HG02840 (cell line): ENCODE measurements at regions not wholly inside any gene's neighbourhood (a gene's known extent, or its start where the extent isn't known, plus 50 kb on each side); places are given as distances from the start of the nearest gene placed in this dataset.

Experiments used
- ATAC-seq: cut with Tn5 transposase; IDR thresholded peaks from one replicate; pipeline ENCODE4 v1.9.1; 2021; ENCODE audit warnings: mild to moderate bottlenecking, moderate library complexity, moderate number of reproducible peaks; ENCODE audit not compliant: unreplicated experiment, low FRiP score

DNA sequence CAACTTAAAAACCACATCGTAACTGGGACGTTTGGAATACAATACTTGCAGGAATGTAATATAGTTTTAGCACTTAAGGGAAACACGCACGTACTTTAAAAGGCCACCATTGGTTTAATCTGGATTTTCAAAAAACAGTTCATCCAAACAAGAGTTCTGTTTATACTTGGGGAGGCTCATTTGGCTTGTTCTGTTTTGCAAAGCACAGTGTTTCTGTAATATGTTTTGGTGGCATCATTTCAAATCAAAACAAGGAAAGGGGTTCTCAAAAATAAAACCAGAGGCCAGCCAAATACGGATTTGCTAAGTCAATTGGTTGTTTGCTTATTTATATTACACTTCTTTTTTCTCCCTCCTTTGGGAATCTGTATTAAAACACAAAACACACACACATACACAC lies 656.1 kb upstream of the SOX9 start:
- ATAC-seq = no peak

DNA sequence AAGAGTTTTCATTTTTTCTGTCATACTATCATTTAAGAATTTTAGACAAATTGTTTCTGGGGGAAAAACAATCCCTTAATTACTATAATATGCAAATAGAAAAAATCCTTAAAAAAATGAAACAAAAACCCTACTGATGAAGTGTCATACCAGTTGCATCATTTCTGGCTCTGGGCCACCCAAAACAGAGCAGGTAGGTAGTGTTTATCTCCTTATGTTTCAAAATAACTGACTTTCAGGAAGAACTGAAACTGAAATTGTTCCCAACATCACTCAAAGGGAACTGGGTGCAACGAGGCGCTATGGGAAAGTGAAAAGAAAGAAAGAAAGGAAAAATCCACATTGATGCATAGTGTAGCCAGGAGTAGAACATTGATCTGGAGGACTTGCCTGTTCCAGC lies 653.1 kb upstream of the SOX9 start:
- ATAC-seq = no peak

DNA sequence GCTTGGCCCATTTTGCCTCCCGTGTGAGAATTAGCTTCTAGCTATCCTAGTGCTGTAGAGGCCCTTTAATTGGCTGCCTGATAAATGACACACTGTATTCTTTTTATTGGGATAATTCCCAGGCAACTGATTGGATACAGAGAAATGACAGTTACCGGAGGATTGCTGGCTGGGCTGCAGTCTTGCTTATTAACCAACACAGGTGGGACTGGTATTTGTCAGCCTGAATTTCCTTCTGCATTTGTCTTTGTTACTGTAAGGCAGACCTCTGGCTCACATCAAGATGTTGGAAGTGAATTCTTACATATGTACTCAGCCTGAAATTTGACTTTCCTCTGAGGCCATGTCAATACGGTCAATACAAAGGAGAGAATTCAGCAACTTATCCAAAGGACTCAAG lies 650.8 kb upstream of the SOX9 start:
- ATAC-seq = no peak

DNA sequence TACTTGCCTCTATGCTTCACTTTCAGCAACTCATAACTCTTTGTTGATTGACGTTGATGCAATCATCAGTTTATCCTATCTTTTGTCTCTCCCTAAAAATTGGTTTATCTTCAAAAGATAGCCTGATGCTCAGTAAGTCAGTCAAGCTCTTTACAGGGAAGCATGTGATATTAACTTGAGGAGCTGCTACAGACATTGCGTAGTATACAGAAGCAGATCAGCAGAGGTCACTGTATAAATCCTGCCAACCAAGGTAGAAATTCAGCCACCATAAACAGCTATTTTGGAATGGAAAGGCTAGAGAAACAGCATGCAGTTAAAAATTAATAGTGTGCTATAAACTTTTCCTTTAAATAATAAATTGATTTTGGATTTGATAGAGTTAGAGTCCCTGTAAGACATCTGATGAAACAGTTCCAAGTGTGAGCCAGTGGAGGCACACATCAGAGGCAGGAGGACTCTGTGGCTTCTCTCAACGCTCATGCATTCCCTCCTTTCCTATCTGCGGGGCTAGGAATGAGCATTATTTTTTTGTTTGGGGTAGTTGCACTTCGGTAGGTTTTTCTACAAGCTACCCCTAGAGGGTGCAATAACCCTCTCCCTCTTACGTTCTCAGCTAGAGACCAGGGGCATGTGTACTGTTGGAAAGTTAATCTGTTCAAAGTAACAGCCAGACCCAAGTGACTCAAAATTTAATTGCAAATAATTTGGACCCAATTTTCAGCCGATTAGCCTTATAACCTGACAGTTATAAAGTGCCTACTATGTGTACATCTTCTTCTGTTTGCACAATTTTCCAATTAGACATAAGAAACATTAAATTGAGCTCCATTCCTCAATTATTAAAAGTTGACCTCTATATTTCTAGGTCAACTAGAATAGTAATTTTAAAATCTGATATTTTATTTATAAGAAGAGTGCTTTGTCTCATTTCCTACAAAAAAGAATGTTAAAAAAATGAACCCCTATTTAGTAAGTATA lies 647.7 kb upstream of the SOX9 start:
- ATAC-seq = no peak

DNA sequence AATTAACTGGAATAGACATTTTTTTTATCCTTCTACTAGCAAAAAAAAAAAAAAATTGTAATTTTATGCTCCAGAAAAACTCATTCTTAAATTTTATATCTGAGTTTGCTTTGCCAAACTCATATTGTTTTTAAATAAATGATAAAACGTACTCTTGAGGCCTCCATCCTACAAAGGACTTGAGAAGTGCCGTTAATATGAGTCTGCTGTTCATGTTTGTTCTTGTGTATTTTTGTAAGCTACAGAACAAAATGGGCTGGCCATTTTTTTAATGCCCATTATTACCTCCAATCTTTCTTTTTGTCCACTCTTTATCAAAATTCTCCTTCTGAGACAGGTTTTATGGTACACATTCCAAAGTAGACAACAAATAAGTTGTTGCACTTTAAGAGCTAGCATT lies 643.5 kb upstream of the SOX9 start:
- no peak for ATAC-seq

DNA sequence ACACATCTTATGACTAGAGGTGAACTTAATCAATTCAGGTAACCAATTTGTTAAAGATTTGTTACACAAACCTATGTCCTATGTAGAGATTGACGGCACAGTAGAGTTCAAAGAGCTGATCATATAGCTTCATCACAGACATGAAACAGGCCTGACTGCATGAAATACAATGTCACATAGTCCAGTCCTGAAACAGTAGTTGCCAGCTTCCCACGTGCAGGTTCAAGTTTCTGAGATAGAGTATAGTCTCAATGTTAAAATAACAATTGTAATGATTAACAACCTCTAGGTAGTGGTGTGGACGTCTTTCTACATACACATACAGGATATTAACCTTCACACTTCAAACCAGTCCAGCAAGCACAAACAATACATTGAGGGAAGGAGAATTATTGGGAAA lies 640.7 kb upstream of the SOX9 start:
- no peak for ATAC-seq

DNA sequence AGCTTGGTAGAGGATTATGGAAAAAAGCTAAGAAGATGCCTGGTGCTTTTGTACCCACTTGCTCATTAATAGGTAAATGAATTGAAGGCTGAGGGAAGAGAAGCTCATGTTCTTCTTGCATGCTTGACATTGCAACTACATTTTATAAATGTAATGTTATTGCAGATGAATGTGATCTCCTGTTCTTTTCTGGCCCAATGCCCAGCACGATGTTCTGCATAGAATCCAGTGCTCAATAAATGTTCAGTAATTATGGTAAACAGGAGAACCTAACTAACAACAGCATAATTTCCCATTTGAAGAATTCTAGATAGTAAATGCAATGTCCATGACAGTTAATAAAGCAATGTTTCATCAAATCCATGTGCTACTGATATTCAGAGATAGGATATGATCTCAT lies 638.2 kb upstream of the SOX9 start:
- no peak for ATAC-seq

DNA sequence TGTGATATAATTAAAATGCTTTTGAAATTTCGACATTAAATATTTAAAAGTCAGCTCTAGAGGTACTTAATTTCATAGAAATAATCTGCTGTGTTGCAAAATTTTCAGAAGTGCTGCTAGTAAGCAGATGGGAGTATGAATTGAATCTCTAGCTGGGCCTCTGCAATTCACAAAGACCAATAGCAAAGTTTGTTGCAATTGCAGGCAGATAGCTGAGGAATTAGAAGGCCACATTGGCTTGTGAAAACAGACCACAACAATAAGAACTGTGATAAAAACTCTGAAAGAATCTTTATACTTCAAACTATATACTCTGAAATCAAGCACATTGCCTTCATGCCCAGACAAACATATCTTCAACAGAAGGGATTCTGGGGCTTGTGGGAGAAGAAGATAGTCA lies 636.3 kb upstream of the SOX9 start:
- no peak for ATAC-seq

DNA sequence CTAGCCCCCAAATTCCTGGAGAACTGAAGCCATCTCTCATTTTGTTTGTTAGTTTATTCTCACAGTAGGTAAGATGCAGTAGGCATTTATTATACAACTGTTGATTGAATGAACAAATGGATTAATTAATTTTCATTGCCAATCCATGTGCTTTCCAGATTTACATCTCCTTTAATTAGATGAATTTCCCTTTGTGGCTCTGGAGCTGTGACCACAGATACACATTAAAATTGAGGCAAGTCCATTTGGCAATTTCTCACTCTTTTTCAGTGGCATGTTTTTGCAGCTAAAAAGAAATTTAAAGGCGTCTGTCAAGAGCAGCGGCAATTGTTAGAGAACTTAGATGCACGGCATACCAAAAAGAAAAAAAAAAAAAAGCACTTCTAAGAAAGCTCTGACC lies 635.4 kb upstream of the SOX9 start:
- ATAC-seq = no peak

DNA sequence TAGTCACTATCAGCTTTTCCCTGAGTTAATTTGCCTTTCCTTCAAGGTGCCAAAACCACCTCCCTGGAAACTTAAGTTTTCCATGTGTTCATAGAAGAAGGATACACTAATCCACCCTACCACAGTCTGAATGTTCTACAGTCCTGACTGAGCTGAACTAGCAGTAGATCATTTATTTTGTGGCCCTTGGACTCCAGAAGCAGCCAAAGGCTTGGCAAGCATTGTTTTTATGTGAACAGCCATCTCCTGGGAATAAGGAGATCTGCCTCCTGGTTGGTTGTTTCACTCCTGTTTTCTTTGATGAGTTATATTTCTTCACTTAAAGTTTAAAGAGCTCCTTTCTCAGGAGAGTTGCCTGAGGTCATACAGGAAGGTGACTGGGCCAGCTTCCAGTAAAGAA lies 634.6 kb upstream of the SOX9 start:
- ATAC-seq = no peak

DNA sequence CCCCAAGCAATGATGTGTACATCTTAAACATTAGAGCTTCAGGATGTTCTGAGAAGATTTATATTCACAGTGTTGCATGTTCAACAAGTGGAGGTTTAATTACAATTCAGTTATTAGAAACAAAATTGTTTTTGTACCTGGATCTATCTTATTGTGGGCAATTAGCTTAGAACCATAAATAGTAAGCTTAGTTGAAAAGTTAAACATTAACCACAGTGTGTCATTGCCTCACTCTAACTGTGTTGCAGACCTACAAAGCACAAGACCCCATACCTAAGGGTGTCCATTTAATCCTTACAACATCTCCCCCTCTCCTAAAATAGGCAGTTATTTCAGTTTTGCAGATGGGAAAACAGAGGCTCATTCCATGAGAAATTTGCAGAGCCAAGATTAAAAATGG lies 632.0 kb upstream of the SOX9 start:
- no peak for ATAC-seq

DNA sequence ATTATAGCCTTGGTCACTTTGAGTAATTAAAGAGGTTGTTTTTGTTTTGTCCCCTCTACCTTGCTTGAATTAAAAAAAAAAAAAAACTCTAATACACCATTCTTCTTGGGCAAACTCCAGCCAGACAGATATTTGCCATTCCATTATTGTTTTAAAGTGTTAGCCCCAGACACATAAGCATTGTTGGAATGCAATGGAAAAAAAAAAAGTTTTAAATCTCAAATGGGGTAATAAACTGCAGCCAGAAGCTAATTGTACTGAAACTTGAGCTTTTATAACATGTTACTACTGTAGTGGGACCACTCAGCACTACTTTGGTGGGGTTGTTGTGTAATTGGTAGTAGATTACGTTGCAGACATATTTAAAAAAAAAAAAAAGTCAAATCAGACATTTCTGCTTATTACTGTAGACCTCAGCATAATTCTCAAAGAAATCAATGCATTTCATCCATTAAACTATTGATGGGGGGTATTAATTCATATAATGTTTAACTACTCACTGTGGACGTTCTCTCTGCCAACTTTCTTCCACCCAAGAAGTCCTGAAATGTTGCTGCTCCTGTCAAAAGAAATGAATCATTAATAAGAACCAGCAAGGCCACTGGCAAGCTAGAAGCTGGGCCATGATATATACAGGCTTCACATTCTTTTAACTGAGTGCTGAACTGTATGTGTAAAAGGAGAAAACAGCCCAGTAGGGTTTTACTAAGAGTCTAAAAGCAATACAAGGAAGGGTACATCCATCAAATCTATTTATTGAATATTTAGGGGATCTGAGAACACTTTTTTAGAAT lies 626.6 kb upstream of the SOX9 start:
- ATAC-seq = no peak

DNA sequence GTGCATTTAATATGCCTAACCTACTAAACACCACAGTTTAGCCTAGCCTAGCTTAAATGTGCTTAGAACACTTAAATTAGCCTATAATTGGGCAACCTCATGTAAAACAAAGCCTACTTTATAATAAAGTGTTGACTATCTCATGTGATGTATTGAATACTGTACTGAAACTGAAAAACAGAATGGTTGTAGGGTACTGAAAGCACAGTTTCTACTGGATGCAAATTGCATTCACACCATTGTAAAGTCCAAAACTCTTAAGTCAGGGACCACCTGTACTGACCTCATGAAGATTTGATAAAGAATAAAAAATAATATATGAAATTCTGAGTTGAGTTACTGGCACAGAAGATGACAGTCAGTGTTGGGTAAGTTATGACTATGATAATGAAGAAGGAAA lies 625.4 kb upstream of the SOX9 start:
- no peak for ATAC-seq

DNA sequence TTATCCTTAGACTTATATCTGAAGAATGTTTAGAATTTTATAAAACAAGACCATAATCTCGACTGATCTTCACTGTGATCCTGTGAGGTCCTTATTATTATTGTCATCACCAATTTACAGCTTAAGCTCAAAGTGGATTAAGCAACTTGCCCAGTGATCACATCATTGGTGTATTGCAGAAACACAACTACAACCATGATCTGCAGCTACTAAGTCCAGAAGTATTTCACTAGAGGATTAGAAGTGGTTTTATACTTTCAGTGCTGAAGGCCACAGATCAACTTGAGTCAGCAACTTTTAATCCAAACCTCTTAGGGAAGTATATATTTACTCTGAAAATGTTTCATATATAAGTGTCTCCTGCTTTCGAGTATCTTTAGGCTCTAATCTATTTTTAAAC lies 624.3 kb upstream of the SOX9 start:
- ATAC-seq = no peak

DNA sequence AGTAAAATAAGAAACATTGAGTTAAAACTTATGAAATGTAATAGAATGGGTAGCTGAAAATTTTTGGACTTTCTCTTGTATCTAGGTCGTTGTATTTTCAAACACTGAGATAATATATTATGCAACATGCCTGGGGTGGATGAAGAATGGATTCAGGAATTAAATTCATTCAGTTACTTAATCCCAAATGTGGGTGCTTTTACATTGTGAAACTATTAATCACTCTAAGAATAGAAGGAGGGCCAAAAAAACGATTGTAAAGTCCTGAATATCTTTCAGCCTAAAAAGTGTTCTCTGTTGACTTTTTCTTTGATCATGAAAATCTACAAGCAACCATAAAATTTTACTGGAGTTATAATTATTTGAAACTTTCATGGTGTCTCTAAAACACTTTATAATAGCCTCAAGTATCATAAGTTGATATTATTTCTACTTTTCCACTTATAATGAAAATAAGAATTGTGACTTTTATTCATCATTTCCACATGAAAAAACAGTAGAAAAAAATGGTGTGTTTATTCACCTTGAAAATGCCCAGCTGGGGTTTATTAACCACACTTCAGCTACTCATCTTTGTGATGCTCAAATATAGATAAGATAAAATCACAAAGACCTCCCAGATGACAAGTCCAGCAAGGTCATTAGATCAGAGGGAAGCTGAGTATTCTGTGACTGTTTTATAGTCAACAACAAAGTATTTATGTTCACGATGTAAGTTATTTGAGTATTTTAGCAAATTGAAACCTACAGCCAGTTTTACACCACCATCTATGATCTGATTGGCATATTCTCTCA lies 619.9 kb upstream of the SOX9 start:
- ATAC-seq = no peak

DNA sequence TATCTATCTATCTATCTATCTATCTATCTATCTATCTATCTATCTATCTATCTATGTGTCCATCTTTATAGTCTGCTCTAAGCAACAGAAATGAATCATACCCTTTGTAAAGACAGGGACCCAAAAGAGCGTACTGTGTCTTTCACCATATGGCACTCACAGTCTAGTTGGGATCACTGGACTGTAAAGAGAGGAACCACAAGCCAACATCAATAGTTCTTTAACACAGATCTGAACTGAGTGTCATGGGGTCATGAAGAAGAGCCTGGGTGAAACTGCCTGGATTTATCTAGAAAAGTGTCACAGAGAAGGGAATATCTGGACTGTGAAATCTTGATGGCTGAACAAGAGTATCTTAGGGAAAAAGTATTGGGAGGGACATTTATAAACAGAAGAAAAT lies 619.1 kb upstream of the SOX9 start:
- ATAC-seq = no peak

DNA sequence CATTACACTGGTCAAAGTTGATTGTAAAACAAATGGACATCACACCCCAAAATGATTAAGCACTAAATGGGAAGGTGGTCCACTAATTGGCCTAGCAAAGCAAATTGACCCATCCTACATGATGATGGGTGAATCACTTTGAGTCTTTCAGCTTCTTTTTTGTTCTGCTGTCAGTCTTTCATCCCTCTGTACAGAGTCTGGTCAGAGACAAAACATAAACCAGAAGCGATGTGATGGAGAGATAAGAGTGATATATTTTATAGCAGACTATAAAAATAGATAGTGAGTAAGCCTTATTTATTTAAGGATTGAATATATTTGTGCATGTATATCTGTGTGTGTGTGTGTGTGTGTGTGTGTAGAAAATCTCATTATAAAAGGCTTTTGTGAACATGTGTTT lies 618.4 kb upstream of the SOX9 start:
- ATAC-seq = no peak

DNA sequence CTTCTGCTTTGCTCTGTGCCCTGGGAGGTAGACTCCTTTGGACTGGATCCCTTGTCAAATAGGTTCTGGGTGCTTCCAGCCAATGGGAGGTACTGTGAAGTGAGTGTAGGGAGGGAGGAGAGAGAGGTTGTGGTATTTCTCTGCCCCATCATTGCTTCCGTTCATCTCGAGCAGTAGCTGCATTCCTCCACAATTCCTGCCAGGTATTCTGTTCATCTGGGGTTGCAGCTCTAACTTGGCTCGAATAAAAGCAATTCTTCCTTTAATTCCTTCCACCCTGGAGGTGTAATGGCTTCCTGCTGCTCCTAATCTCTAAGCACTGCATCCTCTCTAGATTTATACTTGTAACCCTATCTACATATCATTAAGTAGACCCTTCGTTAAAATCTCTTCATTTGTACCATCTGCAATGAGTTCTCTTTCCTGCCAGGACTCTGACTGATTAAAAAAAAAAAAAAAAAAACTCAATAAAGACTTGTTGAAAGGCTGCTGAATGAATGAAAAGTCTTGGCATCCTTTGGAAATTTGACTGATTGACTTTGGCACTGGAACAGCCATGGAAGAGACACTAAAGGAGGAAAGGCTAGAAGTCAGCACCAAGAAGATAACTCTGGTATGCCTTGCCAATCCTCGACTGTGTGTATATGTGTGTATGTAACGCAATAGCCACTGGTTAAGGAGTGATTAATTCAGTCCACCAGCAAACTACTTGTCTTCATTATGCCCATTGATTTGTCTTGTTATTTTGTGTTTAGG lies 616.9 kb upstream of the SOX9 start:
- no peak for ATAC-seq

DNA sequence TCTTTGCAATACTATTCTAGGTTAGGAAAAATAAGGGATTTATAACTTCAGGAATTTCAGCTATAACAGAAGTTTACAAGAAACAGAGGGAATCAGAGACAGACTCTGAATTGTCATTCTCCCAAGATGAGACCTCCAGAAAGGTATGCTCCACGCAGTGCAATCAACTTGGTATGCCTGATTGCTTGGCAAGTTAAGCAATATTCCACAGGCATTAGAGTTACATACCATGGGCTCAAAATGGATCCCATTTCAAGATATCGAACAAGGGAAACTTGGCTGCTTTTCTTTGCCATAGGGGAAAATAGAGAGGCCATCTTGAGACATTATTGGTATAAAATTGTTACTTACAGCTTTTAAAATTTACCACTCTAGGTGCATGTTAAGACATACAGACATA lies 615.6 kb upstream of the SOX9 start:
- ATAC-seq = no peak

DNA sequence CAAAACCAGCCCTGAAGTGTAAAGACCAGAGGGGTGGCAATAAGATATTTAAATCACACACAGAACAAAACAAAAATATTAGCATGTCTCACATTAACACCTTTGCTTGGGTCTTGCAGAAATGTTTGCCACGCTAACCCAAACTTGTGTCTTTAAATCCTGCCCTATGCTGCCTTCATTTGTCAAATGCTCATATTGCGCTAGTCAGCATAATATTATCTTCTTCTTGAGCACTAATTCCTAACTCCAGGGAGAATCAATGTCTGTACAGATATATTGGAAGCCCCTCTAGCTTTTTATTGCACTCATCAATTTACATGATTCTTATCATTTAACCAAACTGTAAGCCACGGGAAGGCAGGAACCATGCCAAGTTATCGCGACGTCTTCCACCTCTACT lies 614.8 kb upstream of the SOX9 start:
- ATAC-seq = no peak
